Natural killer cell (primary cell): ENCODE measurements at regions not wholly inside any gene's neighbourhood (a gene's known extent, or its start where the extent isn't known, plus 50 kb on each side); places are given as distances from the start of the nearest gene placed in this dataset.
A peak's percentile ranks its signal among the peaks of the same experiment; 100 is the strongest.

Experiments used
- ATAC-seq, 3 donors: fragments of 150-1000 bp in 2 of 3; fragments of 200-7000 bp in 1 of 3; cut with Tn5 transposase; 1 replicate in 1 of 3; 2 replicates in 2 of 3; pipeline ENCODE4 v1.10.0; 2021; ENCODE audit warnings: mild to moderate bottlenecking in 2 of 3, moderate library complexity in 2 of 3
- DNase-seq, 2 donors: peaks; one replicate each; pipeline versions ENCODE4 v3.0.0 to v3.0.0-alpha.2; 2013 to 2021; ENCODE audit warnings: mixed read lengths in 1 of 2
- H3K27ac ChIP-seq: one replicate; pipeline ENCODE4 v1.5.1; 2013; ENCODE audit warnings: mild to moderate bottlenecking, low read length
- H3K27me3 ChIP-seq: one replicate; pipeline ENCODE4 v1.6.1; 2013; ENCODE audit warnings: low read length; ENCODE audit not compliant: control insufficient read depth, insufficient read depth
- H3K36me3 ChIP-seq: one replicate; pipeline ENCODE4 v1.6.1; 2013; ENCODE audit warnings: low read length; ENCODE audit not compliant: control insufficient read depth, insufficient read depth
- H3K4me1 ChIP-seq: one replicate; pipeline ENCODE4 v1.6.1; 2013; ENCODE audit warnings: low read length; ENCODE audit not compliant: control insufficient read depth, insufficient read depth
- H3K4me3 ChIP-seq: one replicate; pipeline ENCODE4 v1.5.1; 2013; ENCODE audit warnings: low read length
- H3K9me3 ChIP-seq: one replicate; pipeline ENCODE4 v1.6.1; 2013; ENCODE audit warnings: low read length; ENCODE audit not compliant: control insufficient read depth, insufficient read depth
- H3K27ac Mint-ChIP-seq, 2 donors: one replicate each; pipeline ENCODE4 v1.8.0; 2022; ENCODE audit warnings: mild to moderate bottlenecking in 2 of 2, mixed read lengths in 2 of 2, moderate library complexity in 1 of 2
- H3K27me3 Mint-ChIP-seq, 2 donors: one replicate each; pipeline ENCODE4 v1.8.0; 2022; ENCODE audit warnings: low read depth in 2 of 2, mixed read lengths in 2 of 2
- H3K36me3 Mint-ChIP-seq: one replicate; pipeline ENCODE4 v1.8.0; 2022; ENCODE audit warnings: mixed read lengths
- H3K4me1 Mint-ChIP-seq, 2 donors: one replicate each; pipeline ENCODE4 v1.8.0; 2022; ENCODE audit warnings: mixed read lengths in 2 of 2
- H3K4me3 Mint-ChIP-seq: one replicate; pipeline ENCODE4 v1.8.0; 2022; ENCODE audit warnings: mild to moderate bottlenecking, moderate library complexity, mixed read lengths
- H3K9me3 Mint-ChIP-seq, 2 donors: one replicate each; pipeline ENCODE4 v1.8.0; 2022; ENCODE audit warnings: mixed read lengths in 2 of 2
- WGBS: methylation state at CpG from one replicate; pipeline ENCODE4 v1.1.7; 2013; ENCODE audit warnings: missing lambda C conversion rate; ENCODE audit not compliant: insufficient coverage; 5-methylcytosine and 5-hydroxymethylcytosine counted together
- intact Hi-C: fragments of 100-400 bp; cut with micrococcal nuclease; formaldehyde crosslinking; loops from one replicate; pipeline ENCODE4 v1.14.2; 2022
- TF ChIP-seq, protein P1 (sequence below): fragments of 200-600 bp; IDR thresholded peaks from one replicate; pipeline ENCODE4 v1.8.0; 2022; ENCODE audit warnings: antibody characterized with exemption

DNA sequence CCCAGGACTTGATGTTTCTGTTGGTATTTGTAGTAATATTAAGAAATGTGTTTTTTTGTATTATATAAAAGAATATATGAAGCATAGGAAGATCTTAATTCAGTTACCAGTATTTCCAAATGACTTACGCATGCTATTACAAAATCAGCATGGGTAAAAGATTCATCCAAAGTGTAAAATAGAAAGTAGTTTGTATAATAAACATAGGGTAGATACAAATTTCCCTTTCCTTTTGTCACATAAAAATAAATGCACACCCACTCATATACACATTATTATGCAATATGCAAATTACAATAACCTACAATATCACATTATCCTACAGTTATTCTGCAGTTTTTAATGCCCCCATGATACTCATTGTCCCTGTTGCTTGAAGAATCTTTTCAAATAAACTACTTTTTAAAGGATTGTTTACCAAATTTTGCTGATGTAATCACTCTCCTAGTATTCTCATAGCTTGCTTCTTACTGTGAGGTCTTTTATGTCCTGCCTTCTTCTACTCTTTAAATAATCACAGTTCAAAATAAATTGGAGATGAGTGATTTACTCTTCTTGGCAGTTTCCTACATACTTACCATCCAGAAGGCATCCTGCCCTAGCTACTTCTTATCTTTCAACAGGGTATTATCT lies 244.0 kb downstream of the CASP12 start:
- Mint-ChIP-seq H3K4me3 (peak overlapping the region; percentile 26), H3K4me1 (peaks cover 17 to 18% of the 10 kb centered on the region in 2 donors), H3K27ac (no peak overlapping the region), H3K27me3 (peaks cover 0 to 7% of the 10 kb centered on the region in 2 donors), H3K36me3 (no peaks in the 10 kb centered on the region), H3K9me3 (no peaks in the 10 kb centered on the region)
- H3K27me3 ChIP-seq, result no peaks in the 10 kb centered on the region
- TF ChIP-seq, protein P1, sequence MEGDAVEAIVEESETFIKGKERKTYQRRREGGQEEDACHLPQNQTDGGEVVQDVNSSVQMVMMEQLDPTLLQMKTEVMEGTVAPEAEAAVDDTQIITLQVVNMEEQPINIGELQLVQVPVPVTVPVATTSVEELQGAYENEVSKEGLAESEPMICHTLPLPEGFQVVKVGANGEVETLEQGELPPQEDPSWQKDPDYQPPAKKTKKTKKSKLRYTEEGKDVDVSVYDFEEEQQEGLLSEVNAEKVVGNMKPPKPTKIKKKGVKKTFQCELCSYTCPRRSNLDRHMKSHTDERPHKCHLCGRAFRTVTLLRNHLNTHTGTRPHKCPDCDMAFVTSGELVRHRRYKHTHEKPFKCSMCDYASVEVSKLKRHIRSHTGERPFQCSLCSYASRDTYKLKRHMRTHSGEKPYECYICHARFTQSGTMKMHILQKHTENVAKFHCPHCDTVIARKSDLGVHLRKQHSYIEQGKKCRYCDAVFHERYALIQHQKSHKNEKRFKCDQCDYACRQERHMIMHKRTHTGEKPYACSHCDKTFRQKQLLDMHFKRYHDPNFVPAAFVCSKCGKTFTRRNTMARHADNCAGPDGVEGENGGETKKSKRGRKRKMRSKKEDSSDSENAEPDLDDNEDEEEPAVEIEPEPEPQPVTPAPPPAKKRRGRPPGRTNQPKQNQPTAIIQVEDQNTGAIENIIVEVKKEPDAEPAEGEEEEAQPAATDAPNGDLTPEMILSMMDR, result no peak
- H3K4me1 ChIP-seq, result no peaks in the 10 kb centered on the region
- no peak for ATAC-seq
- no peaks in the 10 kb centered on the region for H3K9me3 ChIP-seq
- no peaks in the 10 kb centered on the region for H3K36me3 ChIP-seq
- no peak overlapping the region for H3K27ac ChIP-seq
- no peak for DNase-seq
- no CpG with 5 or more reads among the region's 1 CpG for WGBS
- intact Hi-C loops, result no loop called here
- no peak overlapping the region for H3K4me3 ChIP-seq

DNA sequence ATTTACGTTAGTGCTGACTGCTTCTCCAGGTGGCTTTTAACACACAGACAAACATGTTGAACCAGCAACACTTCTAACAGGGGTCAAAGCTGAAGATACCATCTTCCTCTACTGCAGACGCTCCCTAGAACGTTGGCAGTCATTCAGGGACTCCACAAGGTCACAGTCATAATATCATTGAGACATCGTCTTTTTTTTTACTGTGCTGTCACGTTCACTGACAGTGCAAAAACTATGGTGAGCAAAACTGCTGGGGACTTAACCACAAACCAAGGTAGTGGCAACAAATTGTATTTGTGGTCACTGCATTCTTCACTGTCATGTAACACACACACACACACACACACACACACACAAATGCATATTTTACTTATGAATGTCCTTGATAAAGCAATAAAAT lies 244.9 kb downstream of the CASP12 start:
- Histone ChIP-seq H3K27ac (no peak overlapping the region), H3K4me1 (no peaks in the 10 kb centered on the region), H3K27me3 (no peaks in the 10 kb centered on the region), H3K36me3 (no peaks in the 10 kb centered on the region), H3K4me3 (no peak overlapping the region), H3K9me3 (no peaks in the 10 kb centered on the region)
- H3K4me3 Mint-ChIP-seq, result peak overlapping the region; percentile 49
- intact Hi-C loops, result no loop called here
- peak overlapping the region; percentile 5 to 75 for H3K27ac Mint-ChIP-seq
- no peaks in the 10 kb centered on the region for H3K36me3 Mint-ChIP-seq
- peaks cover 17 to 18% of the 10 kb centered on the region in 2 donors for H3K4me1 Mint-ChIP-seq
- DNase-seq (peak; percentile 16 to 39), ATAC-seq (peak; percentile 86 to 96 (median 91))
- H3K27me3 Mint-ChIP-seq, result peaks cover 0 to 7% of the 10 kb centered on the region in 2 donors
- H3K9me3 Mint-ChIP-seq, result no peaks in the 10 kb centered on the region
- TF ChIP-seq, protein P1, result no peak
- 5% methylated on average over 5 of the region's 5 CpGs for WGBS

DNA sequence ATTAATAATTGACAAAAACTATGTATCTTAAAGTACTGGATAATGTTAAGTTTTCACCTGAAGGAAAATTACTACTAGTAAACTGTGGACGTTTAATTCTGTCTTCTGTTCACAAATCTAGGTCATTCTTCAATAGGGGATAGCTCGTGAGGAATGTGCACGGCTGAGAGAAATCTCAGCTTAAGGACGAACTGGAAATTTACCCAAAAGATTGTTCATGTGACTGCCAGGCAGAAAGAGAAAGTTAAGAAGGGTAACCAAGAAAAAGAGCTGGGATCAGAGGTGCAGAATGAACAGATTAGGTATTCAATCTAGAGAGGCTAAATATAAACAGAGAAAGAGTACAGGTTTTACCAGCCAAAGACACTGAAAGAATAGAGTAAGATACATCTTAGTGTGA lies 245.3 kb downstream of the CASP12 start:
- H3K36me3 ChIP-seq, result no peaks in the 10 kb centered on the region
- Mint-ChIP-seq H3K36me3 (no peaks in the 10 kb centered on the region), H3K27me3 (peaks cover 0 to 7% of the 10 kb centered on the region in 2 donors), H3K4me1 (peaks cover 17 to 18% of the 10 kb centered on the region in 2 donors), H3K9me3 (no peaks in the 10 kb centered on the region), H3K4me3 (peak overlapping the region; percentile 49), H3K27ac (peak overlapping the region; percentile 5 to 75)
- 63% methylated on average over 4 of the region's 4 CpGs for WGBS
- H3K27me3 ChIP-seq, result no peaks in the 10 kb centered on the region
- H3K27ac ChIP-seq, result no peak overlapping the region
- TF ChIP-seq, protein P1, result no peak
- intact Hi-C loops, result no loop called here
- no peak for ATAC-seq
- H3K4me3 ChIP-seq, result no peak overlapping the region
- no peak for DNase-seq
- H3K9me3 ChIP-seq, result no peaks in the 10 kb centered on the region
- no peaks in the 10 kb centered on the region for H3K4me1 ChIP-seq

DNA sequence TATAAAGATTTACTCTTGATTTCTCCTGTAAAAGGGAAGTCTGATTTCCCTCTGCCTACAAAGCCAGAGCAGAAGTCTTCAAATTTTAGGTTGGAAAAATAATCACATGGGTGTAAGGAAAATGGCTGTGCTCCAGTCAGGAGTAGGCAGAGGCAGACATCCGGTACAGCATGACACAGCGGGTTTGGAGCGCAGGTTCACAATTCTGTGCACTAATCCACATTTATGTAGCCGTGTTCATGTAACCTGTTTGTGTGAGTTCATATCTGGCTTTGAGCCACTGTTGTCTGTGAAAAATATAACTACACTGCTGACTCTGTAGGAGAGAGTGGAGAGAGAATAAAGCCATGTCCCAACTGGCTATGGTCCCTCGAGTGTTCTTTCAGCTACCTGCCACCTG lies 248.0 kb downstream of the CASP12 start:
- no peaks in the 10 kb centered on the region for H3K27me3 ChIP-seq
- WGBS, result 94% methylated on average over 5 of the region's 5 CpGs
- H3K9me3 ChIP-seq, result no peaks in the 10 kb centered on the region
- intact Hi-C loops, result no loop called here
- no peak overlapping the region for H3K27ac ChIP-seq
- H3K9me3 Mint-ChIP-seq, result peaks cover 0 to 3% of the 10 kb centered on the region in 2 donors
- TF ChIP-seq, protein P1, result no peak
- peak in 1 of 2 donors; percentile 13 for DNase-seq
- no peak for ATAC-seq
- no peaks in the 10 kb centered on the region for H3K4me1 ChIP-seq
- no peak overlapping the region for H3K4me3 ChIP-seq
- peaks cover 3 to 7% of the 10 kb centered on the region in 2 donors for H3K27me3 Mint-ChIP-seq
- no peak overlapping the region for H3K27ac Mint-ChIP-seq
- no peak overlapping the region for H3K4me3 Mint-ChIP-seq
- peaks cover 17 to 18% of the 10 kb centered on the region in 2 donors for H3K4me1 Mint-ChIP-seq
- no peaks in the 10 kb centered on the region for H3K36me3 Mint-ChIP-seq
- no peaks in the 10 kb centered on the region for H3K36me3 ChIP-seq
